ENCODE measurements at regions not wholly inside any gene's neighbourhood (a gene's known extent, or its start where the extent isn't known, plus 50 kb on each side); places are given as distances from the start of the nearest gene placed in this dataset.
A peak's percentile ranks its signal among the peaks of the same experiment; 100 is the strongest.

DNA sequence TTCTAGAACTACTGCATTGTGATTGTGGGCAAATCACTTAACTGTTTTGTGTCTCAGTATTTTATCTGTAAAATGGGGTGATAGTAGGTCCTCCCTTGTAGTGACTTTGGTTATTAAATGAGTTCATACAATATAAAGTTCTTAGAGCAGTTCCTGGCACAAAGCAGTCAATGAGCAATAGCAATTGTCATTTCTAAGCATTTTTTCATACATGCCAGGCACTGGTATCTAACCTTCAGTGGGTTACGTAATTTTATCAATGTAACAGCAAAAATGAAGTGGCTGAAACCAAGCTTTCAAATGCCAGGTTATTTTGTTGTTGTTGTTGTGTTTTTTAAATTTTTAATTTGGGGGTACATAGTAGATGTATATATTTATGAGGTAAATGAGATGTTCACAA lies 401.9 kb downstream of the MEIS1 start:
- no peak overlapping the region for H3K4me3 ChIP-seq (ENCODE audit: low read depth, low read length)
- DNase-seq (ENCODE audit: low read depth), result no peak
- TF ChIP-seq, protein P1, sequence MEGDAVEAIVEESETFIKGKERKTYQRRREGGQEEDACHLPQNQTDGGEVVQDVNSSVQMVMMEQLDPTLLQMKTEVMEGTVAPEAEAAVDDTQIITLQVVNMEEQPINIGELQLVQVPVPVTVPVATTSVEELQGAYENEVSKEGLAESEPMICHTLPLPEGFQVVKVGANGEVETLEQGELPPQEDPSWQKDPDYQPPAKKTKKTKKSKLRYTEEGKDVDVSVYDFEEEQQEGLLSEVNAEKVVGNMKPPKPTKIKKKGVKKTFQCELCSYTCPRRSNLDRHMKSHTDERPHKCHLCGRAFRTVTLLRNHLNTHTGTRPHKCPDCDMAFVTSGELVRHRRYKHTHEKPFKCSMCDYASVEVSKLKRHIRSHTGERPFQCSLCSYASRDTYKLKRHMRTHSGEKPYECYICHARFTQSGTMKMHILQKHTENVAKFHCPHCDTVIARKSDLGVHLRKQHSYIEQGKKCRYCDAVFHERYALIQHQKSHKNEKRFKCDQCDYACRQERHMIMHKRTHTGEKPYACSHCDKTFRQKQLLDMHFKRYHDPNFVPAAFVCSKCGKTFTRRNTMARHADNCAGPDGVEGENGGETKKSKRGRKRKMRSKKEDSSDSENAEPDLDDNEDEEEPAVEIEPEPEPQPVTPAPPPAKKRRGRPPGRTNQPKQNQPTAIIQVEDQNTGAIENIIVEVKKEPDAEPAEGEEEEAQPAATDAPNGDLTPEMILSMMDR (IDR thresholded peaks at IDR 0.05; ENCODE audit: control insufficient read depth, extremely low read depth, insufficient read depth), result no peak

DNA sequence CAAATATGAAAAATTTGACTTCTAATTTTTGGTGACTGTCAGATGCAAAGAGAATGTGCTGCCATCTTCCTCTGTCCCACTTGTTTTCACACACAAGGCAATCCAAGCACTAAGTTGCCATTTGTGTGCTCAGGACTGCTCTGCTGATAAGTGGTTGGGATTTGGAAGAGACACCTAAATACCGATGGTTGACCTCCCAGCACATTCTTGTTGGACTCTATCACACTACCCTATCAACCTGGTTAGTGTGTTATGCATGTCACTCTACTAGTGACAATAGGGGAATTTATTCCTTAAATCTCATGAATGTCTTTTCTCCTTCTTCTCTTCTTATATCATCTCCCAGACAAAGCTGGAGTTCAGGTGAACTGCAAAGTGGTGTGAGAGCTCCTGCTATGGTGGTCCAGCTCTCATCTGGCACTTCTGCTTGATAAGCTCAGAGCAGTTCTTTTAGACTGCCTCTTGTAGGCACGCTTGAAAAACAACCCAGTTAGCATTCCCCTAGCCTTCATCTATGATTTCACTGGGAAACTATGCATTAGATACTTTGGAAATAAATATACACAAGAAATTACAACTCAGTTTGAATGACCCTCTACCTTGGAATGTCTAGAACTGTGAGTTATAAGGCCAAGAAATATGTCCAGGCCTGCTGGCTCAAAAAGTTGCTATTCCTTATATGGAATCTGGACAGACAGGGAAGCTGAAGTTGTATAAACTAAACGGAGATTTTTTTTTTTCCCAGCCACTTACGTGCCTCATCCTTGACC lies 404.8 kb downstream of the MEIS1 start:
- TF ChIP-seq, protein P1 (IDR thresholded peaks at IDR 0.05; ENCODE audit: control insufficient read depth, extremely low read depth, insufficient read depth), result no peak
- H3K4me3 ChIP-seq (ENCODE audit: low read depth, low read length), result no peak overlapping the region
- DNase-seq (ENCODE audit: low read depth), result peak; percentile 27

DNA sequence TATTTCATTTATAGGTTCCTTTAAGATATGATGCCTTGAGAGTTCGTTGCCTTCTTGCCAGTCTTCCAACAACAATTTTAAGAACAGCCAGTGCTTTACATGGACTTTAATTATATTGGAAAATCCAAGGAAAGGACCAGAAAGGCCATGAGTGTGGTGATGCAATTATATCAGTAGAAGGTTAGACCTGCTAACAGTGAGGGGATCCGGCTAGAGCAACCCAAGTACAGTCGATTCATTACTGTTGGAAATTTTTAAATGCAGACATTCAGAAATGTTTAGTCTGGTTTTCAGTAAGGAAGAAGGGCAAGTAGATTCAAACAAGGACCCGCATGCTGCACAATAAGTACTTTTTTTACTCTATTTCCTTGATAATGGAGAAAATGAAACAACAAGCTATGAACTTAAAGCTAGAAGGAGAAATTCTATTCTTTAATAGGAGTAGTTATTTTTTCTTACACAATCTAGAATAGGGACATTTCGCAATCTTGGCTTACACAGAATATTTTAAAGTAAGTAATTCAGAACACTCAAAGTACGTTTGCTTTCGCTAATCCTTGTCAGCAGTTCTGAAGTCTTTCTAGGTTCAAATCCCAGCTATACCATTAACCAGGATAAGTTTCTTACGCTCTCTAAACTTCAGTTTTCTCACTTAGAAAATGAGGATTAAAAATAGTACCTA lies 405.5 kb downstream of the MEIS1 start:
- TF ChIP-seq, protein P1 (IDR thresholded peaks at IDR 0.05; ENCODE audit: control insufficient read depth, extremely low read depth, insufficient read depth), result no peak
- H3K4me3 ChIP-seq (ENCODE audit: low read depth, low read length), result no peak overlapping the region
- DNase-seq (ENCODE audit: low read depth), result no peak

DNA sequence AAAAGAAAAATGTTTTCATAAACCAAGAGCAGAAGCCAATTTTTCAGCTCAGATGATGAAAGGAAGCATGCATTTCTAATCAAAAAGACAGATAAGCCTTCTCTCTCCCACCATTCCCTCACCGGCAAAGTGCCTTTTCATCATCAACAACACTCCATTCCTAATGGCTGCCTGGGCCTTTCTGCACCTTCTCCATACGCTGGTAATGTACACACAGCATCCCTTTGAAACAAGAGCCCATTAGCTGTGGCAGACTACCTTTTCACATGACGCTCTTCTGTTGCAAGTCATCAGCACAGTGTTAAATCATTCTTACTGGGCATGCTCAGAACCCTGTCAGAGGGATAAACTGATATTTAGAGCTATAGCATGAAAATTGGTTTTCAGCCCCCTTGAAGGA lies 408.9 kb downstream of the MEIS1 start:
- DNase-seq (ENCODE audit: low read depth), result no peak
- TF ChIP-seq, protein P1 (IDR thresholded peaks at IDR 0.05; ENCODE audit: control insufficient read depth, extremely low read depth, insufficient read depth), result no peak
- H3K4me3 ChIP-seq (ENCODE audit: low read depth, low read length), result no peak overlapping the region

DNA sequence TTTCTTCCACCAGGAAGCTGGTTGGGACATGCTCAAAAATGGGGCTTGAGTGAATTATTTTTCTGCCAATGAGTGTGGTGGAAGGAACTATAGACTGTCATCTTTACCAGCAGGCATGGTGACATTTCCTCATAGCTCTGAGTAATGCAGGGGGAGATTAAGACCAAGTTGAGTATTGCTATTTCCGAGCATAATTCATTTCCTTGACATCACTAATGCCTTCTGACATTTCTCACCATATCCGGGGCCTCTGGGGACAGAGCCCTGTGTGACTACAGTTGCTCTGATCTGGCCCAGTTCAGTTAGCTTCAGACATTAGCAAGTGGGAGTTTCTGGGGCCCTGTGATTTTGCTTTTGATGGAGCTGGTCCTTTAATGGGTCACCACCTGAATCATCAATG lies 410.4 kb downstream of the MEIS1 start:
- DNase-seq (ENCODE audit: low read depth), result no peak
- no peak overlapping the region for H3K4me3 ChIP-seq (ENCODE audit: low read depth, low read length)
- TF ChIP-seq, protein P1 (IDR thresholded peaks at IDR 0.05; ENCODE audit: control insufficient read depth, extremely low read depth, insufficient read depth), result no peak

DNA sequence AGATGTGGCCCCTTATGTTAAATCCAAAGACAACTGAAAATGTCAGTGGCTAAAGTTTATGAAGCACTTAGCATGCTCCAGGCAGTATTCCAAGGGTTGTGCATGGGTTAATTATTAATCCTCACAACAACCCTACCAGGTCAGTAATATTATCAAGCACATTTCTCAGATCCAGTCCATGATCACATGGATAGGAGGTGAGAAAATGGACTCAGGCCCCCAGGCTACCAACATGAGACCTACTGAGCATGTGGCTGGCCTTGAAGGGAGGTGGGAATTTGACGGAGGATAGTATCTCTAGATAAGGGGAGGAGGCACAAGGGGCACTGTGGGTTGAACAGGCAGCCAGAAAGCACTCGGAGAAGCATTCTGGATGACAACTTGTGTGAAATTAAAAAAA lies 412.0 kb downstream of the MEIS1 start:
- H3K4me3 ChIP-seq (ENCODE audit: low read depth, low read length), result no peak overlapping the region
- TF ChIP-seq, protein P1 (IDR thresholded peaks at IDR 0.05; ENCODE audit: control insufficient read depth, extremely low read depth, insufficient read depth), result no peak
- no peak for DNase-seq (ENCODE audit: low read depth)

Measured in LNCaP clone FGC (cell line).